GM21515 (cell line): ENCODE measurements at regions not wholly inside any gene's neighbourhood (a gene's known extent, or its start where the extent isn't known, plus 50 kb on each side); places are given as distances from the start of the nearest gene placed in this dataset.

Experiments used
- ATAC-seq: cut with Tn5 transposase; IDR thresholded peaks from one replicate; pipeline ENCODE4 v1.9.1; 2021; ENCODE audit not compliant: unreplicated experiment

- no peak for ATAC-seq
Observed at GRCh38 chr10:15462253-15462897, 91.3 kb upstream of the FAM171A1 start.

DNA sequence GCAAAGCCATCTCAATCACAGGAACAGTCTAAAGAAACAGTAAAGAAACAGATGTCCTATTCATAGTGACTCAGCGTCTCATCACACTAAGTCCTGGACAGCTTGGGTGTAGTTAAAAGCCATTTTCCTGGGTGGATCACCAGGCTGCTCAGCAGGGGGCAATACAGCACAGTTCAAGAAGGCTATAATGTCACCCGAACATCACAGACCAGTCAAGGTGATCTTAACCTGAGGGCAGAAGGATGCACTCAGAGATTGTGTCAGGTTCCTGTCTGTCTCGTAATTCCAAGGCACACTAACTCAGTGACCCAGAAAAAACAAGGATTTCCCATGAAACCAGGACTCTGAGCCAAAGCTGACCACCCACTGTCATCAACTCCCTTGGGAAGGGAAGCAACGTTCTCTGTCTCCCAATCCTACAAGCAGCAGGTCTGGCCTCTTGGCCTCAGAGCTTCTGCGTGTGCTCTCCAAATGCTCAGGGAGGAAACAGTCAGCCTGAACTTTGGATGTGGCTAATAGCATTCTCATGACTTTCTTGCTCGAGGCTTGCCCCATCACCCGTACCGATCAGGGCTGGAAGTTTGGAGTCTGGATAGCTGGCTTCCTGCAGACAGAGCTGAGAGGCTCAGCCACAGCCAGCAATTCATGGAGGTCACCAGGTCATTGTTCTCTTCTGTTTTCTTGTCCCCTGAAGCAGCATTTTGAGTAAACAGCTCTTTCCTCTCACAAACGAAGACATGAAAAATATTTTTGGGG, 90.4 kb upstream of the FAM171A1 start:
- ATAC-seq: no peak

GRCh38 chr10:15460661-15461060, 89.6 kb upstream of the FAM171A1 start:
- ATAC-seq: no peak

DNA sequence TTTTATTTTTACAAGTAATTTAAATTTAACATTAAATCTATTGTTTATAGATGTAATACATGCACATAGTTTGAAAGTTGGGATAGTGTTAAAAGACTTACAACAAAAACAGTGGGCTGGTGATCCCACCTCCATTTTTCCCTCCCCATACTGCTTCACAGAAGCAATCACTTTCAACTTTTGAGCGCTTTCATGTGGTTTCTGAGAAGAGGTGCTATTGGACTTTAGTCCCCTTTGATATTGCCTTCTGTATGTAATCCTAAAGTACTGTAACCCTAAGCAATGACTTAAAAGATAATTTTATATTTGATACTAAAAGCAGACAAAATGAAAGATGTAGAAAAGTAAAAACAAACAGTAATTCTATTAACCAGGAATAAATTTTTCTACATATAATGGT, 88.1 kb upstream of the FAM171A1 start:
- no peak for ATAC-seq

DNA sequence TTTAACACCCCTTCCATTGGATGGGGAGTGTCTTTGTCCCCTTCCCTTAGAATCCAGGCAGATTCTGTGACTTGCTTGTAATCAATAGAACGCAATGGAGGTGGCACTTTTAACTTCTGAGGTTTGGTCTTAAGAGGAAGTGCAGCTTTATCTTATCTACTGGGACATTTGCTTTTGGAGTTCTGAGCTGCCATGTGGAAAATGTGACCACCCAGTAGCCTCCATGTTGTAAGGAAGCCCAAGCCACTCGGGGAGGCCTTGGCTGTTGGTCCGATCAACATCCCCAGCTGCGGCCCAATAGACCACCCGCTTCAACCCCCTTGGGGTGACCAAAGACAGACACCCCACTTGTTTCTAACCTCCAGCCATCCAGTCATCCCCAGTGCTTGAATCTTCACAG, 86.3 kb upstream of the FAM171A1 start:
- ATAC-seq: no peak

GRCh38 chr10:15455456-15455855, 84.4 kb upstream of the FAM171A1 start:
- no peak for ATAC-seq

- ATAC-seq: no peak
Observed at GRCh38 chr10:15453926-15454325, 82.8 kb upstream of the FAM171A1 start.

DNA sequence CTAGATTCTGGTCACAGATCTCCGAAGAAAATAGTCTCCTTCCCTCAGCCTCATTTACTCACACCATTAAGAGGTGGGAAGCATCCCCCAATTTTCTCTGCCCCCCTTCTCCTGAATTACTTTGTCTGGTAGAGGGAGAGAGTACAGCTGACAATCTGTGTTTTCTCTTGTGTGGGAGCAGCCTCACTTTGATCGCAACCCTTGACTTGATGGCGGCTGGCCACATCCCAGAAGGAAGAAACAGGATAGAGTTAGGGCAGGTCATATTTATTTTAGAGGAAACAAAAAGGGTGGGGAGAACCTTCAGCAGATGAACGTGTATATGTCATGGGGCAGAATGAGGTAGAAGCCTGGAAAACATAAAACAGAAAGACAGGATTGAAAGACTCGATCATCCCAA, 82.4 kb upstream of the FAM171A1 start:
- no peak for ATAC-seq

- ATAC-seq: no peak
Observed at GRCh38 chr10:15452545-15452944, 81.5 kb upstream of the FAM171A1 start.

GRCh38 chr10:15451137-15452094, 80.3 kb upstream of the FAM171A1 start:
- ATAC-seq: no peak

- ATAC-seq: no peak
Observed at GRCh38 chr10:15448598-15448997, 77.5 kb upstream of the FAM171A1 start.

GRCh38 chr10:15445006-15445390, 73.9 kb upstream of the FAM171A1 start:
- ATAC-seq: no peak

- no peak for ATAC-seq
Observed at GRCh38 chr10:15444105-15445005, 73.3 kb upstream of the FAM171A1 start.

DNA sequence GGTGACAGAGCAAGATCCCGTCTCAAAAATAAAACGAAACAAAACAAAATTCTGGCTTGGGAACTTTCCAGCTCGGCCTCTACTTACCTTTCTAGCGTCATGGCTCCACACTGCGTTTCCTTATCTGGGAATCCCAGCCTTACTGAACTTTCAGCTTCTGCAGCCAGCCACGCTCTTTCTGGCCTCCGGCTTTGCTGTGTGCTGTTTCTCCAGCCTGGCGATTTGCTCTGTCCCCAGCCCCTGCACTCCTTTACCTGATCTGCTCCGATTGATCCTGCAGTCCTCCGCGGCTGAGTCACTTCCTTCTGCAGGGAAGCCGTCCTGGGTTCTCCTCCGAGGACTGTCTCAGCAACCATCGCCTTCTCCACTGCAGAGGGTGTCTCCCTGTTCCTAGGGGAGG, 71.0 kb upstream of the FAM171A1 start:
- ATAC-seq: no peak

GRCh38 chr10:15440204-15440711, 69.2 kb upstream of the FAM171A1 start:
- ATAC-seq: no peak

GRCh38 chr10:15439341-15439842, 68.3 kb upstream of the FAM171A1 start:
- no peak for ATAC-seq

DNA sequence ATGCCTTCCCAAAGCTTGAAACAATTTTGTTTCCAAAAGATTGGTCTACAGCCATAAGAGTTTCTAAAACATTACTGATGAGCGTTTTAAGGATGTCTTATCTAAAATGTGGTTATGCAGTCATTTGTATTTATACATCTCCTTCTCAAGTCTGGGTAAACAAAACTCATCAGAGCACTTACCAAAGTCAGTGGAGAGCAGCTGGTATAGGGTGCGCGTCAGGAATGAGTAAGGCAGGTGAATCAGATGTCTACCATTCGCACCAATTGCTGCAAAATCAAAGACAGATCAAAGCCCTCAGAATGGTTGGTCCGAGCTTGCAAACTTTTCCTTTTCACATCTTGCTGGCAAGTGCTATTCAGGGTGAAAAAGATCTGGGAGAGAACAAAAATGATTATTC, 65.6 kb upstream of the FAM171A1 start:
- no peak for ATAC-seq

DNA sequence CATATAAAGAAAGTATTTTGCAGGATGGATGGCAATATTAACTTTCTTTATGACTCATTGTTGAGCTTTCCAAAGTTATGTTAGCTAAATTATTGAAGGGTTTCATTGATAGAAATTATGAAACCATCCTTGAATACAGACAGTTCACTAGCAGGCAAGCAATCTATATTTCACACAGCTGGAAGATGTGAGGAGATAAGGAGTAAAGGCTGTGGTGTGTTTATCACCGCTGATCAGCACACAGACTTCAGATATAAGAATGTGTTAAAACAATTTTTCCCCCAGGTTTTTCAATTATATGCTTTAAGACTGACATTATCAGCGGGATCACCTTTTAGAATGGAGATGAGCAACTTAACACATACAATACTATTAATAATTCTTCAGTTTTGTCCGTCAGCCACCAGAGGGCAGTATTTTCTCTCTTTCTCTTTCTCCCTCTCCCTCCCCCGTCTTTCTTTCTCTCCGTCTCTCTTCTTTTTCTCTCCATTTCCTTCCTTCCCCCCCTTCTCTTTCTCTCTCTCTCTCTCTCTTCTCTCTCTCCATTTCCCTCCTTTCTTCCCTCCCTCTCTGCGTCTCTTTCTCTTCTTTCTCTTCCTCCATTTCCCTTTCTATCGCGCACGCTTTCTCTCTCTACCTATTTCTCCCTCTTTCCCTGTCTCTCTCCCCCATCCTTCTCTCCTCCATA, 62.9 kb upstream of the FAM171A1 start:
- peak; percentile 66 for ATAC-seq

DNA sequence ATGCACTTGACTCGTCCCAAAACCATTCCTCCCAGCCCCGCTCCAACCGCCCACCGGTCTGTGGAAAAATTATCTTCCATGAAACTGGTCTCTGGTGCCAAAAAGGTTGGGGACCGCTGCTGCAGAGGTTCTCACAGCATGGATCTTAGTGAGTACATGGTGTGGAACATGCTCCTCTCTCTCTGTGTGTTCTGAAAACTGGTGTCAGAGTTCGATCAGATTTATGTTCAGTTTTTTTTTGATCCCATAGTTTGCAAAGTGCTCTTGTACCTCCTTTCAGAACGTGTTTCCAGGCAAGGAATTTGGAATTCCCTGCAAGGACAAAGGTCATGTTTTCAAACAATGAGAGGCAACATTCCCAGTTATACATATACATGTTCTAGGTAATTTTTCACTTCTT, 61.2 kb upstream of the FAM171A1 start:
- no peak for ATAC-seq
